Endothelial cell of umbilical vein (primary cell): ENCODE measurements at regions not wholly inside any gene's neighbourhood (a gene's known extent, or its start where the extent isn't known, plus 50 kb on each side); places are given as distances from the start of the nearest gene placed in this dataset.

ENCODE experiments used
- CTCF ChIP-seq, 2 donors: IDR thresholded peaks; 1 replicate in 1 of 2; 2 replicates in 1 of 2; pipeline ENCODE4 v1.5.1; 2011; ENCODE audit warnings: low read length in 2 of 2, mild to moderate bottlenecking in 2 of 2, moderate library complexity in 2 of 2, control low read depth in 1 of 2, inconsistent platforms in 1 of 2, low read depth in 1 of 2; ENCODE audit not compliant: insufficient read depth in 1 of 2; ENCODE audit errors: extremely low read depth in 1 of 2
- EZH2 ChIP-seq: IDR thresholded peaks from 2 replicates; pipeline ENCODE4 v1.6.1; 2012; ENCODE audit warnings: borderline replicate concordance, low read depth, mild to moderate bottlenecking, moderate library complexity, low read length, inconsistent platforms; ENCODE audit not compliant: severe bottlenecking
- FOS ChIP-seq: IDR thresholded peaks from 2 replicates; pipeline ENCODE4 v1.6.1; 2011; ENCODE audit warnings: mild to moderate bottlenecking, low read length, moderate library complexity, borderline replicate concordance; ENCODE audit not compliant: insufficient read depth
- GATA2 ChIP-seq: IDR thresholded peaks from 2 replicates; pipeline ENCODE4 v1.7.0; 2011; ENCODE audit warnings: low read depth, mild to moderate bottlenecking, moderate library complexity, mixed read lengths, low read length; ENCODE audit not compliant: insufficient read length, insufficient read depth
- JUN ChIP-seq: IDR thresholded peaks from 2 replicates; pipeline ENCODE4 v1.6.1; 2011; ENCODE audit warnings: borderline replicate concordance, low read depth; ENCODE audit not compliant: insufficient read length, insufficient read depth
- MAX ChIP-seq: IDR thresholded peaks from 2 replicates; pipeline ENCODE4 v1.6.1; 2011; ENCODE audit not compliant: insufficient read depth, insufficient read length
- MYC ChIP-seq: IDR thresholded peaks from one replicate; pipeline ENCODE4 v1.6.1; 2011; ENCODE audit warnings: mild to moderate bottlenecking, low read depth, low read length
- POLR2A ChIP-seq: IDR thresholded peaks from 2 replicates; pipeline ENCODE4 v1.6.1; 2012; ENCODE audit warnings: low read depth, mild to moderate bottlenecking, control low read depth, low read length
- POLR2AphosphoS5 ChIP-seq: IDR thresholded peaks from 2 replicates; pipeline ENCODE4 v1.6.1; 2012; ENCODE audit warnings: low read depth, mild to moderate bottlenecking, control low read depth, low read length, moderate library complexity; ENCODE audit not compliant: insufficient read depth

GRCh38 chr9:99624499-99625233, 197.0 kb upstream of the NR4A3 start:
- TF ChIP-seq POLR2AphosphoS5 (no peak), POLR2A (no peak), GATA2 (no peak), CTCF (IDR thresholded peaks at IDR 0.05; ENCODE audit: extremely low read depth in 1 of 2, insufficient read depth in 1 of 2, low read depth in 1 of 2, low read length in 2 of 2) (no peak), EZH2 (no peak), FOS (no peak), MYC (no peak), MAX (no peak), JUN (no peak)
